GM21717 (cell line): ENCODE measurements at regions not wholly inside any gene's neighbourhood (a gene's known extent, or its start where the extent isn't known, plus 50 kb on each side); places are given as distances from the start of the nearest gene placed in this dataset.

ENCODE experiments used
- ATAC-seq: cut with Tn5 transposase; IDR thresholded peaks from one replicate; pipeline ENCODE4 v1.9.1; 2021; ENCODE audit warnings: mild to moderate bottlenecking, moderate library complexity; ENCODE audit not compliant: unreplicated experiment

- no peak for ATAC-seq
Observed at GRCh38 chr11:19525714-19526113, 186.9 kb upstream of the NAV2 start.

GRCh38 chr11:19525276-19525675 is 187.4 kb upstream of the NAV2 start:
- no peak for ATAC-seq

DNA sequence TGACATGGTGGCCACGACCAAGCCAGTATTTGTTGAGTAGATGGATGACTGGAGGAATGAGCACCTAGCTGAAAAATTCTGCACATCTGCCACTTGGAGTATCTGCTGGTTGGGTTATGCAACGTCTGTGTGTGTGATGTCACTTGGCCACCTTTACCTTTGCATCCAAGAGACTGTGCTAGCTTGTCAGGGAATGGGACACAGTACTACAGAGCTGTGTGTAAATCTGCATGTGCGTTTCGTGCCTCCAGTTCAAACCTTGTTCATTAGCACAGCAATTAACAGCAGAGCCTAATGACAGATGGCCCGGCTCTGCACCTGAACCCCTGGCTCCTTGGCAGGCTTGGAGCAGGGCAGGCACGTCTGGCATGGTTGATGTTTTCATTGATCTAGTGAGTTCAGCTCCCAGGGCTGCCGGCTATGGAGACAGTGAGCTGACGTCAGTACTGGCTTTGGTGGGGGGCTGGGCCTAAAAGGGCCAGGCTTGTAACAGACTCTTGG is 188.4 kb upstream of the NAV2 start:
- ATAC-seq, result no peak

DNA sequence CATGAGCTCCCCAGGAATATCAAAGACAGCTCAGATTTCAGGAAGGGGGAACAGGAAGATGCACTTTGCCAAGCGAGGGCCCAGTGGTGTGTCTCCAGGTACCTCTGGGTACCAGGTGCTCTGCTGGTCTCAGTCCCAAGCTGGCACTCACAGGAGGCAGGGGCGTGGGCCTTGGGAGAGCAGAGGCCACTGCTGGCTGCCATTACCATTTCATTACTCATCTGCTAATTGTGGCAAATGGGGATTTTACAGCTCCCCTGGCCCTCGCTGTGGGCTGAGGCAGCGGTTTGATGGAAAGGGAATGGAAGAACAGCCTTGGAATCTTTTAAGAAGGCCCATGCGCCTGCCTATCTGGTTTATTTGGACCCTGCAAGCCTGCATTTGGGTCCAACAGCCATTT is 192.0 kb upstream of the NAV2 start:
- no peak for ATAC-seq

DNA sequence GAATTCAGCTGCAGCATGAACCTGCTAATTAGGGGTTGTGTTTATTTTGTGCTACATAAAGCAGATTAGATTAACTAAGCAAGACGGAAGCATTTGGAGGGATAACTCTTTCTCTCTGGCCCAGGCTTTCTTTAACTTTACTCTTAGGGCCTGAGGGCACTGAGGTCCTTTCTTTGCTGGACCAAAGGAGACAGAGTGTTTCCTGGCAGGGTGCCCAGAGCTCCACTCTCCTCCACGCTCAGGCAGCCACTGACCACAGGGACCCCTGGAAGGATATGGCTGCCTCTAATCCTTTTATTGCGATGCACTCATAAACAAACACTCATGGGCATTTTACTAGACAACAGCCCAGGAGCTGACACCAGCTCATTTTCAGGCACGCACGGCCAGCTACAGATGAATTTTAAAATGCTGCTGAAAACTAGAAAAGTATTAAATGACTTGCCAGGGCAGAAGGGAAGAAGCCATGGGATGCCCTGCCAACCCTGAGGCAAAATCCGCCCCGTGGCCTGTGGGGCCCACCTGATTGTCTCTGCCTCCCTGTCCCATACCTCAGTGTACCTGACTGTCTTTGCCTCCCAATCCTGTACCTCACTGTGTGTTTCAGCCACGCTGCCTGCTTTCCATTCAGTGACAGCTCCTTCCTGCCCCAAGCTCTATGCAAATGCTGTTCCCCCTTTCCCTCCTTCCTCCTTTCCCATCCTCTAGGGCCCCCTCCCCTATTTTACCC is 192.6 kb upstream of the NAV2 start:
- no peak for ATAC-seq

- ATAC-seq, result no peak
Observed at GRCh38 chr11:19519353-19519752, 193.3 kb upstream of the NAV2 start.

DNA sequence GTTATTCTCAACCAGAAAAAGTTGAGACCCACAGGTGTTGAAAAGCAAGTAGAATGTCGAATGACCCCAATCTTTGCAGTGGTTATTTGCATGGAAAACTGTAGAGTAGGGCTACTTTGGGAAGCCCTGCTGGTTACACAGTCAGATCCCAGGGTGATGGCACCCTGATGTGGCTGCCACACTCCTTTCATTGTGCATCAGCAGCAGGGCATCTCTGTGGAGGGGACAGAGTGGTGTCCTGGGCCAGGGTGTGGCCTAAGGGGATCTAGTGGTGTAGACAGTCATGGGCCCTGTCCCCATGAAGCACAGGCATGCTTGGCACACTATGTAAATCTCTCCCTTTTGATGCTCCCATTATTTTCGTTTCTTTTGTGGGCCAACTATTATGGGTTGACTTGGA is 199.4 kb upstream of the NAV2 start:
- no peak for ATAC-seq

DNA sequence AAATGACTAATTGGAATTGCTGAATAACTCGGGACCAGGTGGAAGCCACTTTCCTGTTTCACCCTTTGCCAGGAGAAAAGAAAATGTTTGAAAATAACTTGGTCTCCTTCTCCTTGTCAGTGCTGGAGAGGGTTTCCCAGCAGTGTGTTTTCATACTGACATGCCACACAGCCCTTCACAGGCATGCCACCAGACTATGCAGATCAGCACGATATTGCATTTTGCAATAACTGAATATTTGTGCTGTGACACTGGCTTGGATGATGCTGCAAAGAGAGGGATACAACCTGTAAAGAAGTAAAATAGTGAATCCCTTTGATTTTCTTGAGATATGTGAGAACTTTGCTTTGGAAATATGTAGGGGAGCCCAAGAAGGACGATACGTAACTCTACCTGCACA is 200.0 kb upstream of the NAV2 start:
- no peak for ATAC-seq

DNA sequence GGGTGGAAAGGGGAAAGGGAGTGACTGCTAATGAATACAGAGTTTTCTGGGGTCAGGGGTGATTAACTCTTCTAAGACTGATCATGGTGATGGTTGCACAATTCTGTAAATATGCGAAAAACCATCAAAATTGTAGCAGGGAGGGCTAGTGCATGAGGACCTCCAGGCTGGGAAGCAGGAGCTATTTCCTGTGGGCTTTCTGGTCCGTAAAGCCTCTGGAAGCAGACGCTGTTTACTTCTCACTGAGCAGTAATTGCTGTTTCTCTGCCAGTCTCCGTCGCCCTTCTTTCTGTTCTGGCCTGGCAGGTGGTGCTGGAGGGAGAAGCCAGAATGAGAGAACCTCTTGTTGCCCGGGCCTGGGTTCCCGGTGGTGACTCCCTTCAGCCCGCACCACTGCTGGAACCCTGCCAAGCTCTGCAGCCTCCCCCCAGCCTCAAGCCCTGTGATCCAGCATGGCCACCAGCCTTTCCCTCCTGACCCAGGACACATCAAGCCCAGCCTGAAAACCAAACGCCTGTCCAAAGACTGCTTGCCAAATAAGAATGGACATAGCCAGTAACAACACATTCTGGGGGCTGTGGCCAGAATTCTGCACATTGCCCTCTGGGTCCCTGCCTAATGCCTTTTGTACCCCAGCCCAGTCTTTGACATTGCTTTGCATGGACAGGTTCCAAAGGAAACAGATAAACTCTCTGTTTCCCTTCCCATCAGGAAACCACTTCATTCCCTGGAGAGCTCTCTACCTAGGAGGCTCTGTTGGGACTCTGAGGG is 201.0 kb upstream of the NAV2 start:
- no peak for ATAC-seq

GRCh38 chr11:19511066-19511412 is 201.6 kb upstream of the NAV2 start:
- no peak for ATAC-seq

- no peak for ATAC-seq
Observed at GRCh38 chr11:19510468-19510867, 202.2 kb upstream of the NAV2 start.

- ATAC-seq, result no peak
Observed at GRCh38 chr11:19509215-19509614, 203.4 kb upstream of the NAV2 start.

- ATAC-seq, result no peak
Observed at GRCh38 chr11:19508165-19508564, 204.5 kb upstream of the NAV2 start.

DNA sequence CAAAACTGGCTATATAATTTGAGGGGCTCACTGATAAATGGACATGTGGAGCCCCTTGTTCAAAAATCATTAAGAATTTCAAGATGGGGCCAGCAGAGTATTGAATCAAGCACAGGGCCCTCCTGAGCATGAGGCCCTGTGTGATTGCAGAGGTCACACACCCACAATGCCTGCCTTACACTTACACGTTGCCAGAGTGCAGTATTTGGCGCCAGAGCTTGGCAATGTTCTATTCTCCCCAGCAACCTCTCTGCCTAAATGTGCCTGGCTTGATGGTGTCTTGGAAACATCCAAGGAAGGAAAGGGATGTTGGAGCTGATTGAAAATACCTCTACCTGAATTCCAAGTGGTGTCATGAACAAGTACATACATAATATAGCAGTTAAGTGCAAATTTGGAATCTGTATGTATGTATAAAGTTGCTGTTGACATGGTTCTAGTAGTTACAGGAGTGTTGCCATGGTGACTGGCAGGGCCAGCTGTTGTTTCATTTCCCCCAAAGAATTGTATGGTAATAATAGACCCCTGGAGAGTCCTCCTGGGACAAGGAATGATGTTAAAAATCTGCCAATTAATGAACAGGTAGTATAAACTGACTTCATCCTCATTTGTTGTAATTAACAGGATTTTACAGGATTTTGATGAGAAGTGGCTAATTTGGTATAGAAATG is 205.7 kb upstream of the NAV2 start:
- ATAC-seq, result no peak

GRCh38 chr11:19502691-19503253 is 209.9 kb upstream of the NAV2 start:
- ATAC-seq, result no peak

DNA sequence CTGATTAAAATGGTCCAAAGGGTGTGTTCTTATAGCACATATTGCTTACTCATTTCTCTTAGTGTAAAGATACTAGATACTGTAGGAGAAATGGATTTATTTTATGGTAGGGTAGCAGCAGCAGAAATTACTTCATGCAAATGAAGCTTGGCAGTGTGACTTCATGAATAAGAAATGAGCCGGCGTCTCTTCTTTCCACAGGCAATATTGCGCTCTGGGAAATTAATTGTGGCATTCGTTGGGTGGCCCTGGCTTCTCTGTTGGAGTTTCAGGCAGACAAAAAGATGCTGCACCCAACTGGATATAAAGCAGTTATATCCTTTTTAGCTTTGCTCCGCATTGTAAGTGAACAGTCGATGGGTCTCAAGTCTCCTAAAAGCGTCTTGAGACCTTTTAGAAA is 211.0 kb upstream of the NAV2 start:
- no peak for ATAC-seq

DNA sequence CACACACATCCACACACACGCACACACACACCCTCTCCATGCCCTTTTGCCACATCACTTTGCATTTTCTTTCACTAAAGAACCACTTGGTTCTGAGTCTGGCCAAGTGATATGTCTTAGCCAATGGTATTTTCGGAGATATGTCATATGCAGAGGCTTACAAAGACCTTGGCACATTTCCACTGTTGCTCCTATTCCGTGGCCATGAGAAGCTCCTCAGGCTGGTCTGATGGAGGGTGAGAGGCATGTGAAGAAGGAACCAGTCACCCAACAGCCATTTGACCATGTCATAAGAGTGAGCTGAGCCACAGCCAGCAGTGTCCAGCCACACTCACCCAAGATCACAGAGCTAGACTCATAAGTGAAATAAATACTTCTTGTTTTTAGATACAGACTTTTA is 212.6 kb upstream of the NAV2 start:
- ATAC-seq, result no peak

GRCh38 chr11:19499026-19499669 is 213.5 kb upstream of the NAV2 start:
- no peak for ATAC-seq

GRCh38 chr11:19493446-19494213 is 219.0 kb upstream of the NAV2 start:
- no peak for ATAC-seq

- ATAC-seq, result no peak
Observed at GRCh38 chr11:19482319-19483100, 230.1 kb upstream of the NAV2 start.
